Erythroblast (primary cell): ENCODE measurements at regions not wholly inside any gene's neighbourhood (a gene's known extent, or its start where the extent isn't known, plus 50 kb on each side); places are given as distances from the start of the nearest gene placed in this dataset.

Experiments
- GATA1 ChIP-seq: IDR thresholded peaks from 2 replicates; pipeline ENCODE4 v1.6.1; 2011; ENCODE audit warnings: low read depth, mild to moderate bottlenecking, control low read depth, low read length, moderate library complexity
- POLR2A ChIP-seq: IDR thresholded peaks from 2 replicates; pipeline ENCODE4 v1.6.1; 2011; ENCODE audit warnings: mild to moderate bottlenecking, low read length

DNA sequence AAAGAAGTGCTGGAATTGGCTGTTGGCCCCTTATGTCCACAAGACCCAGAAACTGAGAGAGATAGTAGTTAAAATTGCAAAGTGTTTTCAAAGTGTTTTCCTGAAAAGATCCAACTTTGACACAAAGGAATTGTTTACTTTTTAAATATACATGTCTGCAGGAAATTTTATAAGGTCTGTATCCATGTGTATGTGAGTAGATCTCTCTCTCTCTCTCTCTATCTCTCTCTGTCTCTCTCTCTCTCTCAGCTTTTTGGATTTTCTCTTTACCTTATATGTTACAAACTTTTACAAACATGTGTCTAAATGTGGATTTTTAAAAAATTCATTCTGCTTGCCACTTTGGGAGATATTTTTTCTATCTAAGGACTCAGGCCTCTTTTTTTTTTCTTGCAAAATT, 358.6 kb downstream of the SIPA1L2 start:
- TF ChIP-seq POLR2A (no peak), GATA1 (no peak)
